Effector memory CD4-positive, alpha-beta T cell (primary cell): ENCODE measurements at regions not wholly inside any gene's neighbourhood (a gene's known extent, or its start where the extent isn't known, plus 50 kb on each side); places are given as distances from the start of the nearest gene placed in this dataset.

Experiments used
- DNase-seq, 3 donors: peaks; one replicate each; pipeline ENCODE4 v3.0.0-alpha.2; 2020
- H3K27ac ChIP-seq: 2 replicates; pipeline ENCODE4 v1.7.0; 2013; ENCODE audit warnings: mild to moderate bottlenecking, low read length, moderate library complexity; ENCODE audit not compliant: insufficient read depth, poor library complexity, severe bottlenecking
- H3K27me3 ChIP-seq: replicated peaks from 2 replicates; pipeline ENCODE4 v1.7.0; 2013; ENCODE audit warnings: mild to moderate bottlenecking, low read length; ENCODE audit not compliant: insufficient read depth, control insufficient read depth, poor library complexity, severe bottlenecking
- H3K36me3 ChIP-seq: 2 replicates; pipeline ENCODE4 v1.7.0; 2013; ENCODE audit warnings: mild to moderate bottlenecking, low read length, moderate library complexity; ENCODE audit not compliant: control insufficient read depth, insufficient read depth
- H3K4me1 ChIP-seq: 2 replicates; pipeline ENCODE4 v1.7.0; 2013; ENCODE audit warnings: low read length, mild to moderate bottlenecking; ENCODE audit not compliant: control insufficient read depth, insufficient read depth, poor library complexity, severe bottlenecking
- H3K4me3 ChIP-seq: 2 replicates; pipeline ENCODE4 v1.7.0; 2013; ENCODE audit warnings: low read length, low read depth, mild to moderate bottlenecking; ENCODE audit not compliant: insufficient read depth, poor library complexity, severe bottlenecking
- H3K9me3 ChIP-seq: 2 replicates; pipeline ENCODE4 v1.7.0; 2013; ENCODE audit warnings: mild to moderate bottlenecking, low read length, moderate library complexity; ENCODE audit not compliant: control insufficient read depth

GRCh38 chr2:196238836-196239380 is 67.5 kb upstream of the STK17B start:
- Histone ChIP-seq H3K4me3 (no peak overlapping the region), H3K36me3 (no peaks in the 10 kb centered on the region), H3K27ac (peak overlapping the region; percentile 72), H3K27me3 (no peaks in the 10 kb centered on the region), H3K9me3 (no peaks in the 10 kb centered on the region), H3K4me1 (peaks cover 51% of the 10 kb centered on the region)
- DNase-seq = no peak

- H3K27me3 ChIP-seq = no peaks in the 10 kb centered on the region
- H3K36me3 ChIP-seq = no peaks in the 10 kb centered on the region
- peak overlapping the region; percentile 22 for H3K4me3 ChIP-seq
- peak overlapping the region; percentile 72 for H3K27ac ChIP-seq
- H3K9me3 ChIP-seq = no peaks in the 10 kb centered on the region
- DNase-seq = peak; percentile 73 to 74 (median 73)
- peaks cover 42% of the 10 kb centered on the region for H3K4me1 ChIP-seq
Observed at GRCh38 chr2:196239622-196240587, 68.5 kb upstream of the STK17B start.

GRCh38 chr2:196241175-196241574 is 69.8 kb upstream of the STK17B start:
- no peaks in the 10 kb centered on the region for H3K27me3 ChIP-seq
- H3K4me1 ChIP-seq = peaks cover 37% of the 10 kb centered on the region
- no peak overlapping the region for H3K4me3 ChIP-seq
- H3K9me3 ChIP-seq = no peaks in the 10 kb centered on the region
- H3K36me3 ChIP-seq = no peaks in the 10 kb centered on the region
- H3K27ac ChIP-seq = peak overlapping the region; percentile 56
- no peak for DNase-seq

- DNase-seq = no peak
- Histone ChIP-seq H3K36me3 (no peaks in the 10 kb centered on the region), H3K9me3 (no peaks in the 10 kb centered on the region), H3K4me1 (peaks cover 37% of the 10 kb centered on the region), H3K27ac (peak overlapping the region; percentile 56), H3K27me3 (no peaks in the 10 kb centered on the region), H3K4me3 (no peak overlapping the region)
Observed at GRCh38 chr2:196242131-196242620, 70.8 kb upstream of the STK17B start.

- no peaks in the 10 kb centered on the region for H3K36me3 ChIP-seq
- H3K9me3 ChIP-seq = no peaks in the 10 kb centered on the region
- no peak for DNase-seq
- no peak overlapping the region for H3K27ac ChIP-seq
- no peak overlapping the region for H3K4me3 ChIP-seq
- peaks cover 30% of the 10 kb centered on the region for H3K4me1 ChIP-seq
- no peaks in the 10 kb centered on the region for H3K27me3 ChIP-seq
Observed at GRCh38 chr2:196244516-196244915, 73.1 kb upstream of the STK17B start.

GRCh38 chr2:196244966-196245365 is 73.6 kb upstream of the STK17B start:
- Histone ChIP-seq H3K27me3 (no peaks in the 10 kb centered on the region), H3K36me3 (no peaks in the 10 kb centered on the region), H3K9me3 (no peaks in the 10 kb centered on the region), H3K27ac (no peak overlapping the region), H3K4me3 (no peak overlapping the region), H3K4me1 (peaks cover 29% of the 10 kb centered on the region)
- DNase-seq = no peak

GRCh38 chr2:196245378-196246140 is 74.2 kb upstream of the STK17B start:
- H3K36me3 ChIP-seq = no peaks in the 10 kb centered on the region
- no peak for DNase-seq
- H3K27me3 ChIP-seq = no peaks in the 10 kb centered on the region
- no peak overlapping the region for H3K27ac ChIP-seq
- H3K4me3 ChIP-seq = no peak overlapping the region
- H3K4me1 ChIP-seq = peaks cover 30% of the 10 kb centered on the region
- no peaks in the 10 kb centered on the region for H3K9me3 ChIP-seq

GRCh38 chr2:196247114-196247975 is 76.0 kb upstream of the STK17B start:
- Histone ChIP-seq H3K36me3 (no peaks in the 10 kb centered on the region), H3K4me1 (peaks cover 30% of the 10 kb centered on the region), H3K4me3 (no peak overlapping the region), H3K27me3 (no peaks in the 10 kb centered on the region), H3K9me3 (no peaks in the 10 kb centered on the region), H3K27ac (no peak overlapping the region)
- no peak for DNase-seq

GRCh38 chr2:196247976-196248280 is 76.5 kb upstream of the STK17B start:
- no peak overlapping the region for H3K27ac ChIP-seq

More at GRCh38 chr2:196247976-196248280, 76.5 kb upstream of the STK17B start:
- H3K36me3 ChIP-seq = no peaks in the 10 kb centered on the region
- no peaks in the 10 kb centered on the region for H3K27me3 ChIP-seq
- peaks cover 30% of the 10 kb centered on the region for H3K4me1 ChIP-seq
- no peak for DNase-seq
- H3K4me3 ChIP-seq = no peak overlapping the region
- no peaks in the 10 kb centered on the region for H3K9me3 ChIP-seq
